ENCODE measurements at regions not wholly inside any gene's neighbourhood (a gene's known extent, or its start where the extent isn't known, plus 50 kb on each side); places are given as distances from the start of the nearest gene placed in this dataset.

DNA sequence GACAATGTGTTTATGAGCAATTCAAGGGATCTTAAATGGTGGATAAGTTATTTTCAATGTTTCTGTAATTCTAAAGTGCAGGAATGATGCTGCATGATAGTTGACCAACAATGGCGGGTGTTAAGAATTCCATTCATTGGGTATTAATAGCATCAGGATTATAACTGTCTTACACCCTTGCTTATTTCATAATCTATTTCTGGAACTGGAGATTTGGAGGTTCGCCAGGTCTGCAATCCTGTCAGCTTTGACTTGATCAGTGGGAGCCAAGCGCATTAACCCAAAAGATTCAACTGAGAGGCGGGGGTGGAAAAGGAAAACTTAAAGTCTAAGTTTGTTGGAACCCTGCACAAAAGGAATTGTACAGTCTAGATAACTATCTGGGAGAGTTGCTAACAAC, 114.9 kb upstream of the ZEB1 start:
- TF ChIP-seq POLR2AphosphoS5 (IDR thresholded peaks at IDR 0.05) (no peak), POLR2A (IDR thresholded peaks at IDR 0.05) (no peak)

Measured in sigmoid colon (tissue), 4 donors.